Colonic mucosa (tissue), 4 donors: ENCODE measurements at regions not wholly inside any gene's neighbourhood (a gene's known extent, or its start where the extent isn't known, plus 50 kb on each side); places are given as distances from the start of the nearest gene placed in this dataset.

ENCODE experiments used
- DNase-seq: peaks from one replicate; pipeline ENCODE4 v3.0.0-alpha.2; 2020
- H3K27ac ChIP-seq: fragments of 200-600 bp; one replicate; pipeline ENCODE4 v1.8.0; 2021
- H3K27me3 ChIP-seq: fragments of 200-600 bp; one replicate; pipeline ENCODE4 v1.8.0; 2021
- H3K36me3 ChIP-seq: fragments of 200-600 bp; one replicate; pipeline ENCODE4 v1.8.0; 2021
- H3K4me1 ChIP-seq: fragments of 200-600 bp; one replicate; pipeline ENCODE4 v1.8.0; 2021; ENCODE audit warnings: mild to moderate bottlenecking
- H3K4me3 ChIP-seq: fragments of 200-600 bp; one replicate; pipeline ENCODE4 v1.8.0; 2021
- H3K9ac ChIP-seq, 2 donors: one replicate each; pipeline ENCODE4 v1.7.0; 2013; ENCODE audit warnings: control low read depth in 2 of 2, low read depth in 2 of 2, low read length in 2 of 2
- H3K9me3 ChIP-seq: fragments of 200-600 bp; one replicate; pipeline ENCODE4 v1.8.0; 2021
- CTCF ChIP-seq: fragments of 200-600 bp; IDR thresholded peaks from one replicate; pipeline ENCODE4 v1.8.0; 2022; ENCODE audit warnings: antibody characterized with exemption, mild to moderate bottlenecking
- intact Hi-C: fragments of 100-400 bp; cut with DNase I; formaldehyde crosslinking; loops from one replicate; pipeline ENCODE4 v1.14.1; 2022
- donor health status: healthy.
- donor health status: DM: no; HTN: no; CAD: no.
- donor health status: DM: no; HTN: no; CAD: no.

GRCh38 chr2:56713978-56714377 is 530.2 kb downstream of the CCDC85A start:
- no peak for DNase-seq
- no peaks in the 10 kb centered on the region for H3K27me3 ChIP-seq
- TF ChIP-seq CTCF = no peak
- no peak overlapping the region for H3K9ac ChIP-seq
- no peak overlapping the region for H3K27ac ChIP-seq
- intact Hi-C loops = no loop called here
- no peaks in the 10 kb centered on the region for H3K4me1 ChIP-seq
- H3K9me3 ChIP-seq = no peaks in the 10 kb centered on the region
- H3K36me3 ChIP-seq = no peaks in the 10 kb centered on the region
- H3K4me3 ChIP-seq = no peak overlapping the region

GRCh38 chr2:56714400-56714799 is 530.6 kb downstream of the CCDC85A start:
- no peak overlapping the region for H3K4me3 ChIP-seq
- DNase-seq = no peak
- no peak overlapping the region for H3K9ac ChIP-seq
- no peak overlapping the region for H3K27ac ChIP-seq
- H3K4me1 ChIP-seq = no peaks in the 10 kb centered on the region
- no peaks in the 10 kb centered on the region for H3K27me3 ChIP-seq
- no peak for TF ChIP-seq CTCF
- H3K36me3 ChIP-seq = no peaks in the 10 kb centered on the region
- H3K9me3 ChIP-seq = no peaks in the 10 kb centered on the region
- intact Hi-C loops = no loop called here

GRCh38 chr2:56715683-56716082 is 531.9 kb downstream of the CCDC85A start:
- Histone ChIP-seq H3K9me3 (no peaks in the 10 kb centered on the region), H3K27ac (no peak overlapping the region), H3K9ac (no peak overlapping the region), H3K27me3 (no peaks in the 10 kb centered on the region), H3K4me3 (no peak overlapping the region), H3K36me3 (no peaks in the 10 kb centered on the region), H3K4me1 (no peaks in the 10 kb centered on the region)
- no peak for TF ChIP-seq CTCF
- no peak for DNase-seq
- intact Hi-C loops = no loop called here

GRCh38 chr2:56718413-56718812 is 534.6 kb downstream of the CCDC85A start:
- Histone ChIP-seq H3K36me3 (no peaks in the 10 kb centered on the region), H3K9me3 (no peaks in the 10 kb centered on the region), H3K4me3 (no peak overlapping the region), H3K9ac (no peak overlapping the region), H3K27me3 (no peaks in the 10 kb centered on the region), H3K4me1 (no peaks in the 10 kb centered on the region), H3K27ac (no peak overlapping the region)
- intact Hi-C loops = no loop called here
- no peak for DNase-seq
- no peak for TF ChIP-seq CTCF

GRCh38 chr2:56729212-56729611 is 545.4 kb downstream of the CCDC85A start:
- no peak for DNase-seq
- Histone ChIP-seq H3K27ac (no peak overlapping the region), H3K9ac (no peak overlapping the region), H3K36me3 (no peaks in the 10 kb centered on the region), H3K4me3 (no peak overlapping the region), H3K9me3 (no peaks in the 10 kb centered on the region), H3K4me1 (no peaks in the 10 kb centered on the region), H3K27me3 (no peaks in the 10 kb centered on the region)
- intact Hi-C loops = no loop called here
- no peak for TF ChIP-seq CTCF

GRCh38 chr2:56732946-56733345 is 549.2 kb downstream of the CCDC85A start:
- H3K27ac ChIP-seq = no peak overlapping the region
- H3K4me1 ChIP-seq = no peaks in the 10 kb centered on the region
- H3K9me3 ChIP-seq = no peaks in the 10 kb centered on the region
- TF ChIP-seq CTCF = no peak
- no peak overlapping the region for H3K4me3 ChIP-seq
- intact Hi-C loops = no loop called here
- H3K27me3 ChIP-seq = no peaks in the 10 kb centered on the region
- no peak overlapping the region for H3K9ac ChIP-seq
- DNase-seq = no peak
- no peaks in the 10 kb centered on the region for H3K36me3 ChIP-seq
